Vagina (tissue), 2 donors: ENCODE measurements at regions not wholly inside any gene's neighbourhood (a gene's known extent, or its start where the extent isn't known, plus 50 kb on each side); places are given as distances from the start of the nearest gene placed in this dataset. TPM values are rescaled to one million over a fixed set of nuclear protein-coding genes. Genes with fewer than 3 reads are reported as not detected.

ENCODE experiments used
- DNase-seq, 2 donors: peaks; one replicate each; pipeline ENCODE4 v3.0.0-alpha.2; 2017; ENCODE audit errors: extremely low spot score in 2 of 2
- H3K27ac ChIP-seq: fragments of 200-600 bp; sonication (generic); one replicate; pipeline ENCODE4 v1.5.1; 2019
- H3K27me3 ChIP-seq: fragments of 200-600 bp; sonication (generic); one replicate; pipeline ENCODE4 v1.5.1; 2019
- H3K36me3 ChIP-seq, 2 donors: fragments of 200-600 bp; sonication (generic); one replicate each; pipeline ENCODE4 v1.5.1; 2017 to 2019
- H3K4me1 ChIP-seq: fragments of 200-600 bp; sonication (generic); one replicate; pipeline ENCODE4 v1.5.1; 2019
- H3K4me3 ChIP-seq, 2 donors: fragments of 200-600 bp; sonication (generic); 1 replicate in 1 of 2; 2 replicates in 1 of 2; pipeline ENCODE4 v1.5.1; 2016 to 2019
- H3K9me3 ChIP-seq: fragments of 200-600 bp; sonication (generic); one replicate; pipeline ENCODE4 v1.5.1; 2019
- CTCF ChIP-seq, 3 experiments: fragments of 450-650 bp in 2 of 3; fragments of 200-600 bp in 1 of 3; sonication (generic) in 1 of 3; IDR thresholded peaks; one replicate each; pipeline ENCODE4 v1.5.1; 2017 to 2019; ENCODE audit warnings: antibody characterized with exemption in 3 of 3, mild to moderate bottlenecking in 2 of 3, moderate library complexity in 2 of 3
- POLR2A ChIP-seq, 2 donors: fragments of 450-650 bp; IDR thresholded peaks; one replicate each; pipeline ENCODE4 v1.6.1; 2017; ENCODE audit warnings: antibody characterized with exemption in 2 of 2, mild to moderate bottlenecking in 2 of 2, moderate library complexity in 2 of 2
- POLR2AphosphoS5 ChIP-seq, 2 donors: sonication (generic); formaldehyde crosslinking; IDR thresholded peaks; one replicate each; pipeline ENCODE4 v1.9.0; 2017; ENCODE audit warnings: antibody characterized with exemption in 2 of 2, mild to moderate bottlenecking in 2 of 2, low read depth in 1 of 2; ENCODE audit not compliant: insufficient read depth in 1 of 2
- intact Hi-C: fragments of 100-400 bp; cut with DNase I; formaldehyde crosslinking; loops from one replicate; pipeline ENCODE4 v1.15.1; 2023
- small RNA-seq: library from RNA; depleted of rRNA; stranded (forward); fragments of <200 nt; gene quantifications from one replicate; pipeline ENCODE3, GENCODE V24; 2016

- no peaks in the 10 kb centered on the region for H3K9me3 ChIP-seq
- intact Hi-C loops = no loop called here
- no peak overlapping the region for H3K27ac ChIP-seq
- no peaks in the 10 kb centered on the region for H3K36me3 ChIP-seq
- H3K27me3 ChIP-seq = no peaks in the 10 kb centered on the region
- no peak overlapping the region for H3K4me3 ChIP-seq
- TF ChIP-seq POLR2A (IDR thresholded peaks at IDR 0.05) = no peak
- no peak for TF ChIP-seq CTCF (IDR thresholded peaks at IDR 0.05)
- TF ChIP-seq POLR2AphosphoS5 (IDR thresholded peaks at IDR 0.05; ENCODE audit: insufficient read depth in 1 of 2, low read depth in 1 of 2) = no peak
- no peaks in the 10 kb centered on the region for H3K4me1 ChIP-seq
- DNase-seq = no peak
These were observed 221.5 kb downstream of the KCNC2 start for GRCh38 chr12:74988156-74988555.

Small RNA genes lying in the stretch of these regions (small RNA-seq; reads per million reads assigned to genes)
- gene AC123904.2 = not detected
